ENCODE measurements at regions not wholly inside any gene's neighbourhood (a gene's known extent, or its start where the extent isn't known, plus 50 kb on each side); places are given as distances from the start of the nearest gene placed in this dataset.
"Not testable (repeated sequence)": the region's sequence is repeated elsewhere in the genome, so short reads cannot be mapped to it uniquely, and the experiment has no call there.

DNA sequence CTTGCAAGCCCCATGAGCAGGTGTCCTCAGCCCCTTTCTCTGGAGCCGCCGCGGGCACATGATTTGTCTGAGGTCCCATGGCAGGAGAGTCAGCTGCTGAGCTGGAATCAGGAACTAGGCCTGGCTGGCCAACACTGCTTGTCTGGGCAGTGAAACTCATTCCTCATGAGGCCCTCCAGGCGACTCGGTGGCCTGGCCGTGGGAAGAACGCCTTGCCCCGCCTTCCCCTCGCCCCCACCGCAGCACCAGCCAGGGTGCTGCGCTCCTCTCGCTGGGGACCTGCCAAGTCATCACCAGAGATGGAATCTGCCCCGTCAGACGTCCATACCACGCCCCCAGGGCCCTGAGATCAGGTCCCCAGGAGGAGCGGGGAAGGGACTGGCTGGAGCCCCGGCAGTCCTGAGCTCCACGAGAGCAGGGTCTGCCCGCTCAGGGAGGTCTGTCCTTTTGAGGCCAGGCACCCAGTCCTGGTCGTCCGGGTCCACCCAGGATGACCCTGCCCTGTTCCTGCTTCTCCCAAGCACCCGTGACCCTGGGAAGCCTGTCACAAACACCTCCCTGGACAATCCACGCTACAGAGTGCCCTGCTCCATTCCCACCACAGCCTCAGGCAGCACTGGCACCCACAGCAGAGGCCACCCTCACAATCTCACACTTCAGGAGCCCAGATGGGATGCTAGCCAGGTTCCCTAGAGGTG lies 5414.5 kb upstream of the TPTE start:
- TF ChIP-seq, protein P1, sequence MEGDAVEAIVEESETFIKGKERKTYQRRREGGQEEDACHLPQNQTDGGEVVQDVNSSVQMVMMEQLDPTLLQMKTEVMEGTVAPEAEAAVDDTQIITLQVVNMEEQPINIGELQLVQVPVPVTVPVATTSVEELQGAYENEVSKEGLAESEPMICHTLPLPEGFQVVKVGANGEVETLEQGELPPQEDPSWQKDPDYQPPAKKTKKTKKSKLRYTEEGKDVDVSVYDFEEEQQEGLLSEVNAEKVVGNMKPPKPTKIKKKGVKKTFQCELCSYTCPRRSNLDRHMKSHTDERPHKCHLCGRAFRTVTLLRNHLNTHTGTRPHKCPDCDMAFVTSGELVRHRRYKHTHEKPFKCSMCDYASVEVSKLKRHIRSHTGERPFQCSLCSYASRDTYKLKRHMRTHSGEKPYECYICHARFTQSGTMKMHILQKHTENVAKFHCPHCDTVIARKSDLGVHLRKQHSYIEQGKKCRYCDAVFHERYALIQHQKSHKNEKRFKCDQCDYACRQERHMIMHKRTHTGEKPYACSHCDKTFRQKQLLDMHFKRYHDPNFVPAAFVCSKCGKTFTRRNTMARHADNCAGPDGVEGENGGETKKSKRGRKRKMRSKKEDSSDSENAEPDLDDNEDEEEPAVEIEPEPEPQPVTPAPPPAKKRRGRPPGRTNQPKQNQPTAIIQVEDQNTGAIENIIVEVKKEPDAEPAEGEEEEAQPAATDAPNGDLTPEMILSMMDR (conservative IDR thresholded peaks at IDR 0.05 in 1 of 2, IDR thresholded peaks at IDR 0.05 in 1 of 2; ENCODE audit: low read depth in 1 of 2, low read length in 2 of 2): not testable (repeated sequence)
- not testable (repeated sequence) for TF ChIP-seq EZH2 (IDR thresholded peaks at IDR 0.05; ENCODE audit: low read length, missing control alignments)
